Right lobe of liver (tissue), 6 donors: ENCODE measurements at regions not wholly inside any gene's neighbourhood (a gene's known extent, or its start where the extent isn't known, plus 50 kb on each side); places are given as distances from the start of the nearest gene placed in this dataset.

Experiments
- ATAC-seq, 4 donors: fragments of 200-7000 bp; cut with Tn5 transposase; one replicate each; pipeline ENCODE4 v1.9.1; 2020; ENCODE audit warnings: mild to moderate bottlenecking in 4 of 4, moderate library complexity in 4 of 4
- DNase-seq, 3 donors: peaks; one replicate each; pipeline ENCODE4 v3.0.0-alpha.2; 2020
- H3K27ac ChIP-seq, 3 donors: fragments of 200-600 bp; one replicate each; pipeline ENCODE4 v1.8.0; 2022
- H3K27me3 ChIP-seq, 2 donors: fragments of 200-600 bp; one replicate each; pipeline ENCODE4 v1.8.0; 2022
- H3K36me3 ChIP-seq, 4 donors: fragments of 200-600 bp; sonication (generic) in 1 of 4; one replicate each; pipeline versions ENCODE4 v1.5.1 to v1.8.0; 2017 to 2022; ENCODE audit warnings: control low read depth in 1 of 4
- H3K4me1 ChIP-seq, 4 donors: fragments of 200-600 bp; sonication (generic) in 1 of 4; one replicate each; pipeline versions ENCODE4 v1.5.1 to v1.8.0; 2017 to 2022; ENCODE audit warnings: control low read depth in 1 of 4
- H3K4me3 ChIP-seq, 3 donors: fragments of 200-600 bp; one replicate each; pipeline ENCODE4 v1.8.0; 2022
- H3K9me3 ChIP-seq, 4 donors: fragments of 200-600 bp; sonication (generic) in 1 of 4; one replicate each; pipeline versions ENCODE4 v1.5.1 to v1.8.0; 2017 to 2022; ENCODE audit warnings: control low read depth in 1 of 4
- CTCF ChIP-seq, 4 donors: fragments of 200-600 bp in 3 of 4; fragments of 450-650 bp in 1 of 4; IDR thresholded peaks; one replicate each; pipeline versions ENCODE4 v1.5.1 to v1.8.0; 2016 to 2022; ENCODE audit warnings: antibody characterized with exemption in 4 of 4, mild to moderate bottlenecking in 2 of 4
- POLR2A ChIP-seq: fragments of 450-650 bp; IDR thresholded peaks from one replicate; pipeline ENCODE4 v1.6.1; 2017; ENCODE audit warnings: antibody characterized with exemption, mild to moderate bottlenecking
- WGBS: methylation state at CpG from one replicate; pipeline ENCODE4 v1.1.6; 2018; ENCODE audit warnings: low coverage, low lambda C conversion rate; ENCODE audit not compliant: insufficient coverage; ENCODE audit errors: missing lambda C conversion rate; 5-methylcytosine and 5-hydroxymethylcytosine counted together
- intact Hi-C, 2 donors: fragments of 100-400 bp; cut with DNase I; formaldehyde crosslinking; loops; one replicate each; pipeline versions ENCODE4 v1.11.2 to v1.14.1; 2022
- donor health status: DM: no; HTN: yes; CAD: no.
- donor health status: DM: no; HTN: no; CAD: no.
- donor health status: DM: no; HTN: no; CAD: no.
- donor health status: DM: no; HTN: yes; CAD: no.
- donor health status: DM: no; HTN: yes; CAD: no.

DNA sequence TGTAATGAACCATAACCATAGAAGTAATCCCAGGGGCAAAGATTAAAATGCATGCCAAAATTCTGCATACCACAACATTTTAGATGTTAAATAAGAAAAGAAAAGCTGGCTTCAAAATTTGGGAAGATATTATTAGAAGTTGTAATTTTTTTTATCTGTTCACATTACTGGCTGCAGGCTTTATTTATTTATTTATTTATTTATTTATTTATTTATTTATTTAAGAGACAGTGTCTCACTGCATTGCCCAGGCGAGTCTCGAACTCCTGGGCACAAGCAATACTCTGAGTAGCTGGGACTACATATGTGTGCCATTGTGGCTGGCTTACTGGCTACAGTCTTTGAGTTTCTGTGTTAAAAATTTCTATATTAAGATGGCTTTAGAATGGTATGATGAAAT lies 66.5 kb upstream of the PNPT1 start:
- Histone ChIP-seq H3K27me3 (no peaks in the 10 kb centered on the region), H3K36me3 (no peaks in the 10 kb centered on the region), H3K4me1 (no peaks in the 10 kb centered on the region), H3K9me3 (no peaks in the 10 kb centered on the region), H3K4me3 (no peak overlapping the region), H3K27ac (no peak overlapping the region)
- intact Hi-C loops, result loop anchor here in 1 of 2 donors (10.0 kb wide), 1 partner anchor 205 kb away; no protein-coding TSS in a partner anchor
- no peak for ATAC-seq
- WGBS, result 95% methylated on average over 2 of the region's 2 CpGs
- TF ChIP-seq POLR2A (no peak), CTCF (IDR thresholded peaks at IDR 0.05) (no peak)
- DNase-seq, result no peak

DNA sequence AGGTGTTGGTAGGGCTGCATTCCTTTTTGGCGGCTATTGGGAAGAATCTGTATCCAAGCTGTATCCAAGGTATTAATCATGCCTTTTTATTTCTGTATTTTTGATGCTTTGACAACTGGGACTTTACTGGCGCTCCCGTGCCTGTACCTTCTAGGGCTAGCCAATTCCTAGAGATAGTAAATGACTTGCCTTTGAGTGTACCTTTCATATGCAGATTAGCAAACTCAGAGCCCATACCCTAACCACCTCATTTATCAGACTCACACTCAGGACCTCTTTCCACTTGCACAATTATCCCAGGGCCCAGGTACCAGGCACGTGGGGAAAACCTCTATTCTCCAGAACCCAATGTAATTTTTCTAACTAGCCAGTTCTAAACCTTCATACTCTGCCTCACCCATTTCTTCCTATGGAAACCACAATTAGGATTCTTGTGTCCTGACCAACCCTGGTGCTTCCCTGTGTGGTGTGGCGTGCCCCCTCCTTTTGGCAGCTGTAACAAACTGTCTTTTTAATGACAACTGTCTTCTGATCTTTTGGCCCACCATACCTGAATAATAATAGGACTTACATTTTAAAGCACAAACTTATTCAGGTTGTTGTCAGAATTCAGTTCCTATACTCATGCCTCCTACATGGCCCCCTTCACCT lies 65.8 kb upstream of the PNPT1 start:
- 63% methylated on average over 4 of the region's 5 CpGs for WGBS
- no peaks in the 10 kb centered on the region for H3K36me3 ChIP-seq
- TF ChIP-seq CTCF (IDR thresholded peaks at IDR 0.05) (no peak), POLR2A (no peak)

DNA sequence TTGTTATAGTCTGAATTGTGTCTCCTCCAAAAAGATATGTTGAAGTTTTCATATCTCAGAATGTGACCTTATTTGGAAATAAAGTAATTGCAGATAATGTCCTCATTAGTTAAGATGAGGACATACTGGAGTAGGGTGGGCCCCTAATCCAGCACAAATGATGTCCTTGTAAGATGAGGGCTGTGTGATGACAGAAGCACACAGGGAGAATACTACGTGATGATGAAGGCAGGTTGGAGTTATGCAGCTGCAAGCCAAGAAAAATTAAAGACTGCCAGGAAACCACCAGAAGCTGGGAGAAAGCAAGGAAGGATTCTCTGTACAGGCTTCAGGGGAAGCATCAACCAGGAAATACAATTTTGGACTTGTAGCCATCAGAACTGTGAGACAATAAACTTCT lies 58.3 kb upstream of the PNPT1 start:
- Histone ChIP-seq H3K36me3 (no peaks in the 10 kb centered on the region), H3K4me3 (no peak overlapping the region), H3K27me3 (no peaks in the 10 kb centered on the region), H3K27ac (no peak overlapping the region), H3K4me1 (no peaks in the 10 kb centered on the region), H3K9me3 (no peaks in the 10 kb centered on the region)
- intact Hi-C loops, result no loop called here
- ATAC-seq (no peak), DNase-seq (no peak)
- TF ChIP-seq CTCF (IDR thresholded peaks at IDR 0.05) (no peak), POLR2A (no peak)
- WGBS, result 14% methylated on average over 1 of the region's 1 CpG

More for the DNA sequence above, 65.8 kb upstream of the PNPT1 start:
- Histone ChIP-seq H3K27ac (no peak overlapping the region), H3K4me1 (no peaks in the 10 kb centered on the region), H3K27me3 (no peaks in the 10 kb centered on the region), H3K4me3 (no peak overlapping the region), H3K9me3 (no peaks in the 10 kb centered on the region)
- DNase-seq (no peak), ATAC-seq (no peak)
- intact Hi-C loops, result no loop called here

GRCh38 chr2:55743583-55743982 lies 49.9 kb upstream of the PNPT1 start:
- TF ChIP-seq POLR2A, result no peak
- no peak for TF ChIP-seq CTCF (IDR thresholded peaks at IDR 0.05)
- intact Hi-C loops, result no loop called here
- Histone ChIP-seq H3K27me3 (no peaks in the 10 kb centered on the region), H3K4me3 (no peak overlapping the region), H3K36me3 (no peaks in the 10 kb centered on the region), H3K4me1 (no peaks in the 10 kb centered on the region), H3K27ac (no peak overlapping the region), H3K9me3 (no peaks in the 10 kb centered on the region)
- no peak for DNase-seq
- ATAC-seq, result no peak
- 19% methylated on average over 1 of the region's 1 CpG for WGBS
